ENCODE measurements at regions not wholly inside any gene's neighbourhood (a gene's known extent, or its start where the extent isn't known, plus 50 kb on each side); places are given as distances from the start of the nearest gene placed in this dataset.
"Not testable (repeated sequence)": the region's sequence is repeated elsewhere in the genome, so short reads cannot be mapped to it uniquely, and the experiment has no call there.

DNA sequence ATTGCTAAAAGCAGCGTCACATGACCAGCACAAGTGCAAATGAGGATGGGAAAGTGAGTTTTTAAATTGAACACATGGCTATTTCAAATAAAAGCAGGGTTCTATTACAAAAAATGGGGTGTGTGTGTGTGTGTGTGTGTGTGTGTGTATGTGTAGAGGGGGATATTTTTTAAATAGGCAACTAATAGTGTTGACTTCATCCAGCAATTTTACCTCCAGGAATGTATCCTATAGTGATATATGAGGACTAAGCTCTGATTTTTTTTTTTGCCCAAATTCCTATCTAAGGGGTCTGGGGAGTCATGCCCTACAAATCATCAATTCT lies 78.9 kb upstream of the AMN1 start:
- Histone ChIP-seq H3K4me3 (replicated peaks in 1 of 3) (no peak overlapping the region), H3K27ac (no peak overlapping the region), H3K36me3 (no peaks in the 10 kb centered on the region), H3K27me3 (no peaks in the 10 kb centered on the region), H3K9me3 (no peaks in the 10 kb centered on the region), H3K4me1 (no peaks in the 10 kb centered on the region)
- DNase-seq, result no peak
- TF ChIP-seq POLR2A (IDR thresholded peaks at IDR 0.05), result no peak
- TF ChIP-seq CTCF (IDR thresholded peaks at IDR 0.05), result no peak
- intact Hi-C loops (cut with DNase I), result no loop called here
- WGBS, 2 donors, result 85 to 93% methylated on average over 1 of the region's 1 CpG

- H3K4me3 ChIP-seq (replicated peaks in 1 of 3); H3K27me3 ChIP-seq; H3K4me1 ChIP-seq; DNase-seq; H3K27ac ChIP-seq; intact Hi-C loops (cut with DNase I); H3K9me3 ChIP-seq; H3K36me3 ChIP-seq: not testable (repeated sequence)
- 86 to 88% methylated on average over 12 of the region's 12 CpGs for WGBS, 2 donors
Measured at GRCh38 chr12:31807081-31807772, 78.4 kb upstream of the AMN1 start.

- H3K9me3 ChIP-seq; H3K4me1 ChIP-seq; H3K27me3 ChIP-seq; DNase-seq; H3K27ac ChIP-seq; intact Hi-C loops (cut with DNase I); H3K4me3 ChIP-seq (replicated peaks in 1 of 3); H3K36me3 ChIP-seq: not testable (repeated sequence)
- 75 to 96% methylated on average over 7 to 11 of the region's 24 CpGs for WGBS, 2 donors
Measured at GRCh38 chr12:31805681-31806080, 76.9 kb upstream of the AMN1 start.

DNA sequence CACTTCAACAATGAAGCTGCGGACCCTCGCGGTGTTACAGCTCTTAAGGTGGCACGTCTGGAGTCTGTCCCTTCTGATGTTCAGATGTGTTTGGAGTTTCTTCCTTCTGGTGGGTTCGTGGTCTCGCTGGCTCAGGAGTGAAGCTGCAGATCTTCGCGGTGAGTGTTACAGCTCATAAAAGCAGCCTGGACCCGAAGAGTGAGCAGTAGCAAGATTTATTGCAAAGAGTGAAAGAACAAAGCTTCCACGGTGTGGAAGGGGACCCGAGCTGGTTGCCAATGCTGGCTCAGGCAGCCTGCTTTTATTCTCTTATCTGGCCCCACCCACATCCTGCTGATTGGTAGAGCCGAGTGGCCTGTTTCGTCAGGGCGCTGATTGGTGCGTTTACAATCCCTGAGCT lies 75.9 kb upstream of the AMN1 start:
- H3K4me3 ChIP-seq (replicated peaks in 1 of 3); H3K36me3 ChIP-seq; H3K27ac ChIP-seq; H3K4me1 ChIP-seq; intact Hi-C loops (cut with DNase I); H3K9me3 ChIP-seq; DNase-seq; H3K27me3 ChIP-seq: not testable (repeated sequence)
- 89 to 91% methylated on average over 11 to 15 of the region's 15 CpGs for WGBS, 2 donors

GRCh38 chr12:31804185-31804504 lies 75.3 kb upstream of the AMN1 start:
- Histone ChIP-seq H3K27me3 (no peaks in the 10 kb centered on the region), H3K36me3 (no peaks in the 10 kb centered on the region), H3K4me1 (no peaks in the 10 kb centered on the region), H3K9me3 (no peaks in the 10 kb centered on the region), H3K27ac (no peak overlapping the region), H3K4me3 (replicated peaks in 1 of 3) (no peak overlapping the region)
- TF ChIP-seq CTCF (IDR thresholded peaks at IDR 0.05) (no peak), POLR2A (IDR thresholded peaks at IDR 0.05) (no peak)
- WGBS, 2 donors, result 79 to 85% methylated on average over 1 of the region's 1 CpG
- intact Hi-C loops (cut with DNase I), result no loop called here
- DNase-seq, result no peak

- Histone ChIP-seq H3K27me3 (no peaks in the 10 kb centered on the region), H3K4me1 (no peaks in the 10 kb centered on the region), H3K9me3 (no peaks in the 10 kb centered on the region), H3K36me3 (no peaks in the 10 kb centered on the region), H3K27ac (no peak overlapping the region), H3K4me3 (replicated peaks in 1 of 3) (no peak overlapping the region)
- WGBS, 2 donors, result 87 to 88% methylated on average over 9 of the region's 9 CpGs
- TF ChIP-seq POLR2A (IDR thresholded peaks at IDR 0.05), result no peak
- TF ChIP-seq CTCF (IDR thresholded peaks at IDR 0.05), result no peak
- no peak for DNase-seq
- intact Hi-C loops (cut with DNase I), result no loop called here
Measured at GRCh38 chr12:31803306-31804184, 74.7 kb upstream of the AMN1 start.
